PFSK-1 (cell line): ENCODE measurements at regions not wholly inside any gene's neighbourhood (a gene's known extent, or its start where the extent isn't known, plus 50 kb on each side); places are given as distances from the start of the nearest gene placed in this dataset.

Experiments
- FOXP2 ChIP-seq: optimal IDR thresholded peaks from 2 replicates; pipeline ENCODE3; 2011; ENCODE audit warnings: borderline replicate concordance, control low read depth, inconsistent platforms; ENCODE audit not compliant: insufficient read depth; ENCODE audit errors: extremely low read length, extremely low read depth
- POLR2AphosphoS5 ChIP-seq: IDR thresholded peaks from 2 replicates; pipeline ENCODE4 v1.6.1; 2012; ENCODE audit warnings: low read depth, mild to moderate bottlenecking, control low read depth, low read length, moderate library complexity
- REST ChIP-seq, 2 experiments: IDR thresholded peaks; 2 replicates each; pipeline versions ENCODE4 v1.6.1 to v1.8.0; 2011 to 2012; ENCODE audit warnings: low read depth in 2 of 2, low read length in 2 of 2, control low read depth in 1 of 2, inconsistent platforms in 1 of 2, mild to moderate bottlenecking in 1 of 2, moderate library complexity in 1 of 2; ENCODE audit not compliant: insufficient read depth in 1 of 2
- SIN3A ChIP-seq: IDR thresholded peaks from 2 replicates; pipeline ENCODE4 v1.6.1; 2012; ENCODE audit warnings: mild to moderate bottlenecking, low read length, moderate library complexity, borderline replicate concordance; ENCODE audit not compliant: insufficient read depth
- TAF1 ChIP-seq: IDR thresholded peaks from 2 replicates; pipeline ENCODE4 v1.6.1; 2012; ENCODE audit warnings: low read length, control low read depth, borderline replicate concordance; ENCODE audit not compliant: insufficient read depth

- TF ChIP-seq FOXP2 (no peak), REST (IDR thresholded peaks at IDR 0.05; ENCODE audit: insufficient read depth in 1 of 2, low read depth in 2 of 2, low read length in 2 of 2) (no peak), SIN3A (no peak), POLR2AphosphoS5 (no peak), TAF1 (no peak)
Measured at GRCh38 chr4:53711926-53712325, 120.6 kb upstream of the LNX1 start.

GRCh38 chr4:53709693-53710092 is 118.4 kb upstream of the LNX1 start:
- TF ChIP-seq SIN3A (no peak), FOXP2 (no peak), POLR2AphosphoS5 (no peak), TAF1 (no peak), REST (IDR thresholded peaks at IDR 0.05; ENCODE audit: insufficient read depth in 1 of 2, low read depth in 2 of 2, low read length in 2 of 2) (no peak)

- no peak for TF ChIP-seq SIN3A
- TF ChIP-seq TAF1, result no peak
- TF ChIP-seq REST (IDR thresholded peaks at IDR 0.05; ENCODE audit: insufficient read depth in 1 of 2, low read depth in 2 of 2, low read length in 2 of 2), result no peak
- no peak for TF ChIP-seq POLR2AphosphoS5
- TF ChIP-seq FOXP2, result no peak
Measured at GRCh38 chr4:53707491-53707890, 116.2 kb upstream of the LNX1 start.

GRCh38 chr4:53706422-53707032 is 115.2 kb upstream of the LNX1 start:
- TF ChIP-seq REST (IDR thresholded peaks at IDR 0.05; ENCODE audit: insufficient read depth in 1 of 2, low read depth in 2 of 2, low read length in 2 of 2) (no peak), POLR2AphosphoS5 (no peak), FOXP2 (no peak), SIN3A (no peak), TAF1 (no peak)

- TF ChIP-seq POLR2AphosphoS5 (no peak), FOXP2 (no peak), REST (IDR thresholded peaks at IDR 0.05; ENCODE audit: insufficient read depth in 1 of 2, low read depth in 2 of 2, low read length in 2 of 2) (no peak), SIN3A (no peak), TAF1 (no peak)
Measured at GRCh38 chr4:53705972-53706371, 114.7 kb upstream of the LNX1 start.
